ENCODE measurements at regions not wholly inside any gene's neighbourhood (a gene's known extent, or its start where the extent isn't known, plus 50 kb on each side); places are given as distances from the start of the nearest gene placed in this dataset.
"Not testable (repeated sequence)": the region's sequence is repeated elsewhere in the genome, so short reads cannot be mapped to it uniquely, and the experiment has no call there.

GRCh38 chr12:76180401-76181277, 96.2 kb upstream of the NAP1L1 start:
- no peak for TF ChIP-seq CTCF (IDR thresholded peaks at IDR 0.05; ENCODE audit: borderline replicate concordance, control extremely low read depth, extremely low read depth, insufficient read depth, missing control alignments)
- DNase-seq (ENCODE audit: low spot score), result no peak
- in situ Hi-C loops (cut with MboI; ENCODE audit: low sequenced_read_pairs, unreplicated experiment), result no loop called here

GRCh38 chr12:76178452-76178851, 94.0 kb upstream of the NAP1L1 start:
- TF ChIP-seq CTCF (IDR thresholded peaks at IDR 0.05; ENCODE audit: borderline replicate concordance, control extremely low read depth, extremely low read depth, insufficient read depth, missing control alignments), result no peak
- DNase-seq (ENCODE audit: low spot score), result no peak
- in situ Hi-C loops (cut with MboI; ENCODE audit: low sequenced_read_pairs, unreplicated experiment), result no loop called here

GRCh38 chr12:76177821-76178220, 93.3 kb upstream of the NAP1L1 start:
- in situ Hi-C loops (cut with MboI; ENCODE audit: low sequenced_read_pairs, unreplicated experiment), result no loop called here
- no peak for TF ChIP-seq CTCF (IDR thresholded peaks at IDR 0.05; ENCODE audit: borderline replicate concordance, control extremely low read depth, extremely low read depth, insufficient read depth, missing control alignments)

GRCh38 chr12:76176940-76177339, 92.5 kb upstream of the NAP1L1 start:
- in situ Hi-C loops (cut with MboI; ENCODE audit: low sequenced_read_pairs, unreplicated experiment), result no loop called here
- no peak for TF ChIP-seq CTCF (IDR thresholded peaks at IDR 0.05; ENCODE audit: borderline replicate concordance, control extremely low read depth, extremely low read depth, insufficient read depth, missing control alignments)
- DNase-seq (ENCODE audit: low spot score), result no peak

More at GRCh38 chr12:76177821-76178220, 93.3 kb upstream of the NAP1L1 start:
- DNase-seq (ENCODE audit: low spot score), result no peak

- in situ Hi-C loops (cut with MboI; ENCODE audit: low sequenced_read_pairs, unreplicated experiment); DNase-seq (ENCODE audit: low spot score): not testable (repeated sequence)
Observed at GRCh38 chr12:76175946-76176345, 91.5 kb upstream of the NAP1L1 start.

GRCh38 chr12:76173756-76174155, 89.3 kb upstream of the NAP1L1 start:
- in situ Hi-C loops (cut with MboI; ENCODE audit: low sequenced_read_pairs, unreplicated experiment), result no loop called here
- TF ChIP-seq CTCF (IDR thresholded peaks at IDR 0.05; ENCODE audit: borderline replicate concordance, control extremely low read depth, extremely low read depth, insufficient read depth, missing control alignments), result no peak
- no peak for DNase-seq (ENCODE audit: low spot score)

- in situ Hi-C loops (cut with MboI; ENCODE audit: low sequenced_read_pairs, unreplicated experiment), result no loop called here
- peak; percentile 61 for DNase-seq (ENCODE audit: low spot score)
Observed at GRCh38 chr12:76158518-76159321, 74.2 kb upstream of the NAP1L1 start.

More at GRCh38 chr12:76158518-76159321, 74.2 kb upstream of the NAP1L1 start:
- TF ChIP-seq CTCF (IDR thresholded peaks at IDR 0.05; ENCODE audit: borderline replicate concordance, control extremely low read depth, extremely low read depth, insufficient read depth, missing control alignments), result peak; percentile 51
